ENCODE measurements at regions not wholly inside any gene's neighbourhood (a gene's known extent, or its start where the extent isn't known, plus 50 kb on each side); places are given as distances from the start of the nearest gene placed in this dataset.

DNA sequence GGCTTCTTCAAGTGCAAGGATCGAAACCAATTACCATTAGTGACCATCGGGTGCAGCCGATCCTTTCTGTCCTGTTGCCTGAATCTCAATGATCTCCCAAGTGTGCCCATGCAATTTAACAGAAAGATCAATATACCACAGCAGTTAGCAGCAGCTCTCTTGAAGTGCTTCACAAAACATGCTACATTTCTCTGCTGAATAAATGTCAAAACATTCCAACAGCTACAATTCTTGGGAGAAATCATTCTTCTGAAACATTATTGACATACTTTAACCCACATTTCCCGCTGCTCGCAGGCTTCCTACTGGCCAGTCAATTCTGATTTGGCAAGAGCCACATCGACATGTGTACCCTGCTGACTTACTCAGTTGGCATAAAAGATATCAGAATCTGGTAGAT is 907.7 kb downstream of the TMEM182 start:
- TF ChIP-seq, protein P1, sequence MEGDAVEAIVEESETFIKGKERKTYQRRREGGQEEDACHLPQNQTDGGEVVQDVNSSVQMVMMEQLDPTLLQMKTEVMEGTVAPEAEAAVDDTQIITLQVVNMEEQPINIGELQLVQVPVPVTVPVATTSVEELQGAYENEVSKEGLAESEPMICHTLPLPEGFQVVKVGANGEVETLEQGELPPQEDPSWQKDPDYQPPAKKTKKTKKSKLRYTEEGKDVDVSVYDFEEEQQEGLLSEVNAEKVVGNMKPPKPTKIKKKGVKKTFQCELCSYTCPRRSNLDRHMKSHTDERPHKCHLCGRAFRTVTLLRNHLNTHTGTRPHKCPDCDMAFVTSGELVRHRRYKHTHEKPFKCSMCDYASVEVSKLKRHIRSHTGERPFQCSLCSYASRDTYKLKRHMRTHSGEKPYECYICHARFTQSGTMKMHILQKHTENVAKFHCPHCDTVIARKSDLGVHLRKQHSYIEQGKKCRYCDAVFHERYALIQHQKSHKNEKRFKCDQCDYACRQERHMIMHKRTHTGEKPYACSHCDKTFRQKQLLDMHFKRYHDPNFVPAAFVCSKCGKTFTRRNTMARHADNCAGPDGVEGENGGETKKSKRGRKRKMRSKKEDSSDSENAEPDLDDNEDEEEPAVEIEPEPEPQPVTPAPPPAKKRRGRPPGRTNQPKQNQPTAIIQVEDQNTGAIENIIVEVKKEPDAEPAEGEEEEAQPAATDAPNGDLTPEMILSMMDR (IDR thresholded peaks at IDR 0.05) = no peak
- TF ChIP-seq POLR2A (IDR thresholded peaks at IDR 0.05) = no peak

Measured in adrenal gland (tissue), 5 donors.